AG09319 (cell line): ENCODE measurements at regions not wholly inside any gene's neighbourhood (a gene's known extent, or its start where the extent isn't known, plus 50 kb on each side); places are given as distances from the start of the nearest gene placed in this dataset.

Source experiments
- DNase-seq: peaks from one replicate; pipeline ENCODE4 v3.0.0-alpha.2; 2010; ENCODE audit warnings: low read depth; ENCODE audit errors: extremely low read depth
- CTCF ChIP-seq: IDR thresholded peaks from 2 replicates; pipeline ENCODE4 v1.5.1; 2011; ENCODE audit warnings: low read depth, mild to moderate bottlenecking, inconsistent platforms, low read length, moderate library complexity

GRCh38 chr16:18072161-18072560, 264.4 kb downstream of the NPIPA8 start:
- TF ChIP-seq CTCF = no peak
- DNase-seq = no peak

- TF ChIP-seq CTCF = no peak
- no peak for DNase-seq
Measured at GRCh38 chr16:18069683-18070082, 266.9 kb downstream of the NPIPA8 start.

- no peak for DNase-seq
- no peak for TF ChIP-seq CTCF
Measured at GRCh38 chr16:18068477-18068876, 268.1 kb downstream of the NPIPA8 start.

GRCh38 chr16:18062713-18063112, 273.8 kb downstream of the NPIPA8 start:
- DNase-seq = no peak
- TF ChIP-seq CTCF = no peak

GRCh38 chr16:18060351-18060750, 276.2 kb downstream of the NPIPA8 start:
- no peak for TF ChIP-seq CTCF
- DNase-seq = no peak

- DNase-seq = no peak
- TF ChIP-seq CTCF = no peak
Measured at GRCh38 chr16:18059577-18059976, 277.0 kb downstream of the NPIPA8 start.

- no peak for TF ChIP-seq CTCF
Measured at GRCh38 chr16:18059089-18059488, 277.4 kb downstream of the NPIPA8 start.

More at GRCh38 chr16:18059089-18059488, 277.4 kb downstream of the NPIPA8 start:
- DNase-seq = no peak
